Activated naive CD4-positive, alpha-beta T cell treated with Interleukin-2 at 50 U/mL for 16 hours (primary cell): ENCODE measurements at regions not wholly inside any gene's neighbourhood (a gene's known extent, or its start where the extent isn't known, plus 50 kb on each side); places are given as distances from the start of the nearest gene placed in this dataset.
"Not testable (repeated sequence)": the region's sequence is repeated elsewhere in the genome, so short reads cannot be mapped to it uniquely, and the experiment has no call there.

Experiments
- DNase-seq: peaks from one replicate; pipeline ENCODE4 v3.0.0-alpha.2; 2020

DNA sequence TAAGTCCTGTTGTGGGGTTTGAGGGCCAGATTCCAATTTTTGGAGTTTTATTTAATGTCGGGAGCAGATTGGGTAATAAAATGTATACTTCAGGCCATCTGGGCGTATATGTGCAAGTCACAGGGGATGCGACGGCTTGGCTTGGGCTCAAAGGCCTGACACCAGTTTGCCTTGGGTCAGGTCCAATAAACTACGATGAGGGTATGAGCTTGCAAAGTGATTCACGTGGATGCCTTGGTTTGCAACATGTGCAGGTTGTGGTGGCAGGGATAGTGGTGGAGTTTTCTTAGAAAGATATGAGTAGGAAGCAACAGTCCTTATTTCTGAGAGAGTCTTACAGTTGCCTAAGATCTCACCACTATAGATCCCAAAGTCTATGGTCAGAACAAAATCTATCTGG, 157.0 kb upstream of the CDH11 start:
- DNase-seq, result no peak

DNA sequence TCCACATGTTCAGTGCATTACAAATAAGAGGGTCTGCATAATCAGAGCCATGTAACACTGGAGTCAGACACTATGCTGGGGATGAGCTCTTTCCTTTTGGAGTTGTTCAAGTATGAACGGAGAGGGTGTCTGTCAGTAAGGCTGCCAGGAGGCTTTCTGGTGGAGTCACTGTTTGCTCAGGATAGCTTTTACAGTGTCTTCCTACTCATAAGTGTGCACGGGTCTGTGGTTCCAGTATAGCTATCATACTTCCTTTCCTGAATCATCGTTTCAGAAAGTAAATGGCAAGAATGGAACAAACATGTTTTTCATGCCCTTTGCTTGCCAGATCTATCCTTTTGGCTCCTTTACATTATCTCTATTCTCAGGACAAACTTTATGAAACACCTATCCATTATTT, 152.7 kb upstream of the CDH11 start:
- no peak for DNase-seq

DNA sequence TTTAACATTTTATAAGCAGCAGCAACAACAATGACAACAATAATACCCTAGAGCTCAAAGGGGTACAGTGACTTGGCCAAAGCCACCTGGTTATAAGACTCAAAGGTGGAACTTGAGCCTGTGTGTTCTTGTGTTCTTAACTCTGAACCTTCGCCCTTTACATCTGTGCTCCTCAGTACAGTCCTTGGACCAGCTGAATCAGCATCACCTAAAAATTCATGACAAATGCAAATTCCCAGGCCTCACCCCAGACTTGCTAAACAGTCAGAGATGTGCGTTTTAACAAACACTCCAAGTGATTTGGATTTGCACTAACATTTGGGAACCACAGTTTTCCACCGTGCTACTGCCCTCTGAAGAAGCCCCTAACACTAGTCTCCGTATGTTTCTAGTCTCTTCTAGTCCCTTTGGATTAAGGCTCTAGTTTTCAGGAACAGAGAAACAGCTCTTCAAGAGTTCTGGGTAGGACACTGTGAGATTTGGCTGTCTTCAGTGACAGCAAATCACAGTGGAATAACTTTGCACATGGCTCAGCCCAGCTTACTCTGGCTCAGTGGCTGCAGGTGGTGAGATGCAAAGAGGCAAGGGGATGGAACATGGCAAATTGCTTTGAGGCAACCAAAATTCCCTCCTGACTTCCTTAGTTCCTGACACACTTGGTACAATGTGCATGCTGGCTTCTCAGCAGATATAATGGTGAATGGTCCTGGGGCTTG, 151.0 kb upstream of the CDH11 start:
- DNase-seq, result no peak

DNA sequence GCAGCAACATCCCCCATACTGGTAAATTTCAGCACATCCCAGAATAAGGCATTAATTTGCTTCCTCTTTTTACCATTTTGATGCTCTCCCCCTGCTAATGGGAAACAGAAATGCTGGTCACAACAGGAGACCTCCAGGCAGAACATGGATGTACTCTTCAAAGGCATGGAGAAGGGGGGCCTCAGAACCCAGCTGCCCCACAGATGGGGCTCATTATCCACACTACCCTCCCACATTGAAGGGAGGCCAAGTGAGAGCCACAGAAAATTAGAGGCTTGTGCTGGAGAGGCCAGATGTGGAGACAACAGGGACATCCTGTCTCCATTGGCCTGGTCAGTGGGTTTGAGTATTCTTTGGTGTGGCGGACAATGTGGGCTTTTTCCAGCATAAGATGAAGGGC, 150.1 kb upstream of the CDH11 start:
- no peak for DNase-seq

DNA sequence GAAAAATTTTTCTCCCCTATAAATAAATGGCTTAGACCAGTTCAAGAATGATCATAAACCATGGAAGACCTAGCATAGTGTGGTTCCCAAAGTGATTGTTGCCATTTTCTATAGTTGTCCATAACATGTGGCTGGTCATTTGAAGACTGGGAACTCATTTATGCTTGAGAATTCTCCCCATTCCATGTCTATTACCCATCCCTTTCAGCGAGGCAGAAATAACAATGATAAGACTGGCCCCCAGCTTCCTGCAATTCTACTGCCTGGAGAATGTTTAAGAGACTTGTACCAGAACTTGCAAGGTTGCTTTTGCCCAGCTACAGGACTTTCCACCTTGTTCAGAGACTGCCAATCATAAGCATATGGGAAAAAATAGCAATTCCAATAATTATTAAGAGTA, 146.5 kb upstream of the CDH11 start:
- DNase-seq, result no peak

DNA sequence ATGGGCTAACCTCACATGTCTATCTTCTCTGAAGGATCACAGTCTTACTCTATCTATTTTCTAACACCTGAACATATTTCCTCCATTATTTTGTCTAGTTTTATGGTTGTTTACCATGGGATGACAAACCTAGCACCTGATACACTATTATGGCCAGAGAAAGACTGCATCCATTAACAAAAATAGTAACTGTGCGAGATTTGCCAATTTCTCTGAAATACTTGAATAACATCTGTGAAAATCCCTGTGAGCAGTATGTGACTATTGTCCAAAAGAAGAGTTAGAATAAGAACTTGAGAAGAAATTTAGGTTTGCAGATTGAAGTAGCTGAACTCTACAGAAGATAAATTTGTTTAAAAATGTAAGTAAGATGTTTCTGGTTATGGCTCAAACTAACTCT, 142.0 kb upstream of the CDH11 start:
- DNase-seq, result no peak

DNA sequence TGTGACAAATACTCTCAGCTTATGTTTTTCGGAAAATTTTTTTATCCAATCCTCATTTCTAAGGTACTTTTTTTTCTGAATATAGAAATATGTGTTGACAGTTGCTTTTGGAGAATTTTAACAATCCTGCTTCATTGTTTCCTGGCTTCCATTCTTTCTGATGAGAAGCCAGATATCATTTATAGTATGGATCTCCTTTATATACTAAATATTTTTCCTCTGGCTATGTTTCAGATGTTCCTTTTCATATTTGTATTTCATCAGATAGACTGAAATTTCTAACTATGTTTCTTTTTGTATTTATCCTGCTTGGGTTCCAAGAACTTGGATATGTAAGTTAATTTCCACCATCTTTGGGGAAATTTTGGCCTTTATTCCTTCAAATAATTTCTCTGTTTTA, 138.9 kb upstream of the CDH11 start:
- DNase-seq, result no peak

DNA sequence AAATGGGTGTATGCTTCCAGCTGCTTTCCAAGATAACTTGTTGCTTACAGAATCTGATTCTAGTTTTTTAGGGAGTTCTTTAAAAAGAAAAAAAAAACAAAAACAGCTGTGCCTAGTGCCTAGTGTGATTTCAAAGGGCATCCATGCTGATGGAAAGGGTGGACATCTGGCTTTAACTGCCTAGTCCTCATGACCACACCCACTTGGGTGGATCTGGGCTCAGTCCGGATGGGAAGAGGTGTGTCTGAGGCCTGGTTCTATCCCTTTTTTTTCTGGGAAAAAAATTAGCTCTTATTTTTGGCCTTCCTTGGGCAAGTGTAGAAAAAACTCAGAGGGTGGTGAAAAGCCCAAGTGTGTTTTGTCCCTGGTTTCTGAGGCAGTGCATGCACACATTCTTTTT, 132.3 kb upstream of the CDH11 start:
- no peak for DNase-seq

DNA sequence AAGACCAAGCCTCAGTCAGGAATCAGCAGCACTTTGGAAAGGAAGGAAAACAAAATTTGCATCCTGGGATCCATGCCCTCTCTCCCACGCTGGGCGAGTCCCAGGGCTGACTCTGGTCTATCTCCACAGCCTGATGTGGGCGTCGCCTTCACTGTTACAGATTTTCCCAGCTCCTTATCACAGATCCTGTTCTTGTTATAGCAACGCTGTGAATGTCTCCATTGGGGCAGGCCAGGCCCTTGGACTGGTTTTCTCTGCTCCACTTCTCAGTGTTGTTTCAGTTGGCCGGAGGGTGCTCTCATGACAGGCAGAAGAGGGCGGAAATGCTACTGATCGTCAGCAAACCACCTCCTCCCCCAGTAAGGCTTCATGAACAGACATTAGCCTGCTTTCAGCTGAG, 127.9 kb upstream of the CDH11 start:
- DNase-seq, result no peak

DNA sequence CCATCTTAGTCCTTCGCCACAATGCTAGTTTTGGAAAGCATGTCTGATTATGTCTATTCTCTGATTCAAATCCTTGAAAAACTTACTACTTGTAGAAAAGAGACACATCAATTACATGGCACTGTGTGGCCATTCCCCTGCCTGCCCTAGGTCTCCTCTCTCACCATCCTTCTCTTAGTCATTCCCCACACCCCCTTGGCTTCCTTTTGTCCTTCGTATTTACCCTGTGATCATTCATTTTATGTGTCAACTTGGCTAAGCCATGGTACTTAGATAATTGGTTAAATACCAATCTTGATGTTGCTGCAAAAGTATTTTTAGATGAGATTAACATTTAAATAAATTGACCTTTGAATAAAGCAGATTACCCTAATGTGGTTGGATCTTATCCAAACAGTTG, 122.9 kb upstream of the CDH11 start:
- DNase-seq, result no peak

DNA sequence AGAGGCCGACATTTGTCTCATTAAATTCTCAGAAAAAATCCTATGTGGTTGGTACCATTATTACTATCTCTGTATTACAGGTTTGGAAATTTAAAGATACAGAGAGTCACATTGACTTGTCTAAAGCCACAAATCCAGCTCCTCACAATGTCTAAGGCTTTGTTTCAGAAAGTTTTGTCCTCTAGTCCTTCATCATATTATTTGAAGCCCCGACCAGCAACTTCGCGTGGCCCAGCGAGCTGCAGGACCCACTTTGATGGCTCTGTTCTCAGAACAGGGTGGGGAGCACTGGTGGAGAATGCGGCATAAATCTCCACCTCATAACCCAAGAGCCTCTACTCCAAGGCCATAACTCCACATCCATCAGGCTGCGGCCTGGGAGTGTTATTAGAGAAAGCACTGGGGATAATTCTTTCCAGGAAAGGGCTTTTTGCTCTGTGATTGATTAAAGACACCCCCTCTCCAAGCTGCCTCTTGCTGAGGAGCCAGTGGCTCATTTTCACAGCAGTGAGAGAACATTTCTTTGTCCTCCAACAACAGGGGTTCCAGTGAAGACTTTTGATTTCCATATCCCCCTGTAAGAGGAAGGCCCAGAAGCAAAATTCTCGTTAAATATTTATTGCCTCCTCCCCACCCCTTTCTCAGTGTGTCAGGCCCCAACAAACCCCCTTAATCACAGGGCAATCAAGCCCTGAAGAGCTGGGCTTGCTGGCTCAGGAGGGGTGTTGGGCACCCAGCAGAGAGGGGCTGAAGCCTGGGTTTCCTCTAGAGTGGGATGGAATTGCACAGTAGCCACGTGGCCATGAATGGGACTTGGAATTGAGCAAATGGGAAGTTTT, 113.7 kb upstream of the CDH11 start:
- DNase-seq, result no peak

DNA sequence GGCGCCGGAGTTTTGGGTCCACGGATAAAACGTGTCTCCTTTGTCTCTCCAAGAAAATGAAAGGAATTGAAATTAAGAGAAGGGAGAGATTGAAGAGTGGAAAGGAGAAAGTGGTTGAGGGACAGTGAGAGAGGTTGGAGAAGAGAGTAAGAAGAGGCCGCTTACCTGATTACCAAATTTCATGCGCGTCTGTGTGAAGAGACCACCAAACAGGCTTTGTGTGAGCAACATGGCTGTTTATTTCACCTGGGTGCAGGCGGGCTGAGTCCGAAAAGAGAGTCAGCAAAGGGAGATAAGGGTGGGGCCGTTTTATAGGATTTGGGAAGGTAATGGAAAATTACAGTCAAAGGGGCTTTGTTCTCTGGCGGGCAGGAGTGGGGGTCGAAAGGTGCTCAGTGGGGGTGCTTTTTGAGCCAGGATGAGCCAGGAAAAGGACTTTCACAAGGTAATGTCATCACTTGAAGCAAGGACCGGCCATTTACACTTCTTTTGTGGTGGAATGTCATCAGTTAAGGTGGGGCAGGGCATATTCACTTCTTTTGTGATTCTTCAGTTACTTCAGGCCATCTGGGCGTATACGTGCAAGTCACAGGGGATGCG, 113.0 kb upstream of the CDH11 start:
- not testable (repeated sequence) for DNase-seq

DNA sequence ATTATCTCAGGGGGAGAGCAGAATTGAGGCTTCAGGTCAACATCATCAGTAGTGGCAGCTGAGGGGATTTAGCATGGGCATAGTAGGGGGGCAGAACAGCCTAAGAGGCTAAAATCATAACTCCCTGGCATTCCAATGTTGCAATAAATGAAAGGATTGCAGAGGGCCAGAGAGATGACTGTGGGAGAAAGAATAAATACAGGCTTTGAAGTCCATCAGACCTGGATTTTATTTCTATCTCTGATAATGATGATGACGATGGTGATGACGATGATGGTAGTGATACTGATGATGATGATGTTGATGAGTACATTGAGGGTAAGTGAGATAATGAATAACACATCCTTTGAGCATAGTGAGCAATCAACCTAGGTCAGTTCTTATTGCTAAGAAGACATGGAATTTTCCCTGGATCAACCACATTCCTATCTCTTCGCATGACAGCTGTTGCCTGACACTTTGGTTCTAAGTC, 107.4 kb upstream of the CDH11 start:
- DNase-seq, result no peak

DNA sequence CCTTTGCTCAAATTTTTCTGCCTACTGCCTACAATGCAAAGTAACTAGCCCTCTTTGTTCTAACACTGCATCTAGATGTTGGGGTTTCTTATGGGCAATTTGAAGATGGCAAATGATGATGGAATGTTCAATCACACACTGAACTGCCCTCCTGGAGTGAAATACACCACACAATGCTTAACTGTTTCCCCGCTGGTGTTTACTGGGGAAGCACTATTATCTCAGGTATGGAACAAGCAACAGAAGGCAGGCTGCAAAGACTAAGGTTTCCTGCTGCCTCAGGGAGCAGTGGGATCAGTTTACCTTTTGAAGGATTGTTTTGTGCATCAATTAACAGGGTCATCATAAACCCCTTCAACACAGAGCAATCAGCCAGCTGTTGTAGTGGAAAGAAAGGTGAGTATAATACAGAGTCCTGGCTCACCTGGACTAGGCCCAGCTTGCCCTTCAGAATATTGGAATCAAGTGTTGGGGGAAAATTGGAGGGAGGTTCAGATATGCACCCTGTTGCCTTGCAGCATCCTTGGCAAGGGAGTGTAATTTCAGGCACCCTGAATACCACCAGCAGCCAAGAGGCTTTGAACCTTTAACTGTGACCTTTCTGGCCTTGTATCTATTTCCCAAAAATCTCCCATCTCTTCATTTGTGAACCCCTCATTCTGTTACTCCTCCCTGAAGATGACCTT, 105.4 kb upstream of the CDH11 start:
- DNase-seq, result no peak

DNA sequence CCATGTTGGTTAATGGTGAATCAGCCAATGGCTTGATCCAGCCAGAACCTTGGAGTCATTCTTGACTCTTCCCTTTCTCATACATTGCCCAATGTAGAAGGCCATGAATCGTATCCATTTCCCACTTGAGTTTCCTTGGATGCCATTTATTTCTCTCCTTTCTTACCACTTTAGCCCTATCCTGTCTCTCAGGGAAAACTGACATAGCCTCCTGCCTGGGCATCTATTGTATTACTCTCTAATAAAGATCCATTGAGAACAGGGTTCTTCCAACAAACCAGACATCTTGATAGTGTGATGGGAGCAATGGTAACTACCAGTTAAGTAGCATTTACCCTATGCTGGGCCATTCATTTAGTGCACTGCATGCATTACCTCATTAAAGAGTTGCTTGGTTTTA, 104.2 kb upstream of the CDH11 start:
- DNase-seq, result no peak

DNA sequence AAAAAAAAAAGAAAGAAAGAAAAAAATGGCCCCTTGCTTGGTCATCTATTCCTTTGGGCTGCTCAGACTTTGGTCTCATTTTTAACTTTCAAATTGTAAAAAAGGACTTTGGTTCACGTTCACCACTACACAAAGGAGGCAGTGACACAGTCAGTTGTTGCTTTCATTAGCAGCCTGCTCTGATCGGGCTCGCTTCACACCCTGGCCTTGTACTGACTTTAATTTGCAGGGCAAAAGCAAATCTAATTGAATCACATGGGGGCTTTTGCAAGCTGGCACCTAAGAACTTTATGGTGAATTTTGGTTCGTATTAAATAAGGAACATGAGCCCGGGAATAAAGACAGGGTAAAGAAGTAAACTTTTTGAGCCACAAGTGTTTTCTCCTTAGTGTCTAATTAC, 103.6 kb upstream of the CDH11 start:
- no peak for DNase-seq

DNA sequence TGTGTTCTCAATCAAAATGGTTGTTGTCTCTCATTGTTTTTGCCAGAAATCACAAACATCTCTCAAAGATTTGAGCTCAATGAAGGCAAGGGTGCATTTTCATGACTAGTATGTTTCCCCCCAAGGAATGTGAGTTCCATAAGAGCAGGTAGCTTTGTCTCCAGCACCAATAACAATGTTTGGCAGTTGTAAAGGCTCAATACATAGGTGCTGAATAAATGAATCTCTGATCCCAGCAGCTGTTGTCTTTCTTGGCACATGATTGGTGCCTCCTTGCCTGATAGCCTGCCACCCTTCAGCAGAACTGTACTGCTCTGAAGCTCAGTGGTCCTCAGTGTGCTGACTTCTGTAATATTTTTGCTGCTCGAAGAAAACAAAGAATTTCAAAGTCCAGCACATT, 103.1 kb upstream of the CDH11 start:
- DNase-seq, result no peak

DNA sequence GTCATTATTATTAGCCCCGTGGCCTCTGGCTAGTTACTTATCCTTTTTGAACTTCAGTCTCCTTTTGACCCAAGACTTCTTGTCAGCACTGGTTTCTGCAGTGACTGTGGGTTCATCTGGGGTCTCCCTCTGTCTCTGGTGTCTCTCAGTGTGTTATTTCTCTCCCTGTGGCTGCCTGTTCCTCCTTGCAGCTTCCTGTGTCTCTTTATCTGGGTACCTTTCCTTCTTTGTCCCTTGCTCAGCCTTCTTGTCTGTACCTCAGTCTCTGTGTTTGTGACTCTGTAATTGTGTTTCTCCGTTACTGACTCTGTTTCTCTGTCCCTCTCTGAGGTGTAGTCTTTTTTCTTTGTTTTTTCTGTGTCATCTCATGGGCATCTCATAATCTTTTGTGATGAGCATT, 102.6 kb upstream of the CDH11 start:
- DNase-seq, result no peak

DNA sequence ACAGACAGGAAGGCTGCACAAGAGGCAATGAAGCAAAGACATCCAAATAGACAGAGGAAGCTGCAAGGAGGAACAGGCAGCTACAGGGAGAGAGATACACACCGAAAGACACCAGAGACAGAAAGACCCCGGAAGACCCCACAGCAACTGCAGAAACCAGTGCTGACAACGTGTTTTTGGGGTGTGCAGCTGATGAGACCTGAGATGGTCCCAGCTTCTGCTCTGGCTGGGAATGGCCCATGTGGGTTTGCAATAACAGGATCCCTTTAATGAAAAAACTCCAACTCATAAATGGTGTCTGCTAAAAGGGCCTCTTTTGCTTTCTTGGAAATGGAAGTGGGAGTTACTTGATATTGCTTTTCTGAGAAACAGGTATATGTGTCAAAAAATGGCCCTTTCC, 101.5 kb upstream of the CDH11 start:
- no peak for DNase-seq

DNA sequence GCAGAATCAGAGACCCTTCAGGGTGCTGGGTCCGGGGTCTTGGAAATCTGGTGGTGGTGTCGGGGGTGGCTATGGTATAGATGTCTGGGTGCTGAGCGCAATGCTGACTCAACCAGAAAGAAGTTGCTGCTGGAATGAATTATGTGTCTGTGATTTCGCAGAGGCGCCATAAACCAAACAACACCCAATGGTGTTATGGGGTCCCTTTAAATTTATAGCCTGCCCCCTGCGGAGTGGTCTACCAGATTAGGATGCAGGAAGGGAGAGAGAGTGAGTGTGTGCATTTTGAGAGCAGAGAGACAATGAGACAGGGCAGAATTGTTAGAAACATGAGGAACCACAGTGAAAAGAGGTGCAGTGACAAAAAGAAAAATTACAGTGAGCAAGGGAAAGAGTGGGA, 100.7 kb upstream of the CDH11 start:
- DNase-seq, result no peak

DNA sequence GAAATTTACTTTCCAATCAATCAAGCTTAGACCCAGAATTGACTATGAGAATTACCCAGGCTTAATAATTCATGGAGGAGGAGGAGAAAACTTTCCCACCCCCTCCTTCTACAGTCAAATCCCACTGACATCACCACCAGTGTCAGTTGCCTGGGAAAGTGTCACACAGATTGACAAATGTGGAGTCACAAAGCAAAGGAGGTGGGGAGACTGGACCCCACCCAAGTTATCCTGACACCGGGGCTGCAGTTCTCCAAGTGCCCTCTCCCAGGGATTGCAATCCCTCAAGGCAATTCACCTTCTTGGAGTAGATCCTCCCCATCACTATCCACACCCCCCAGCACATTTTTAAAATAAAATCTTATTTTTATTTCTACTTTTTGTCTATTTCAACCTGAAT, 100.2 kb upstream of the CDH11 start:
- DNase-seq, result no peak

DNA sequence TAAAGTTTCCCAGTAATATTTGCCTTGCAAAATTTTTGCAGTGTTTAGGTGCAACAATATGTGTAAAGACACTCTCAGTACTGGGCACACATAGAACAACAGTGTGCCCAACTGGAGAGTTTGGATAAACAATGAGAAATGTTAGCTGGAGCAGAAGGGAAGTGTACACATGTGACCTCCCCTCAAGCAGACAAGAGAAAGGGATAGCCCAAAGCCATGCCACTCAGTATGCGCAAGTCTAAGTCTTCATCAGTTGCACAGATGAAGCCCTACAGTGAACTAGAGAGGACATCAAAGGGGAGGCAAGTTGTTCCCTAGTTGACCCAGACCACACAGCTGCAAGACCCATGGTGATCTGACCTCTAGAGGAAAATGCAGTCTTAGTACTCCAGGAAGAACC, 97.9 kb upstream of the CDH11 start:
- no peak for DNase-seq

DNA sequence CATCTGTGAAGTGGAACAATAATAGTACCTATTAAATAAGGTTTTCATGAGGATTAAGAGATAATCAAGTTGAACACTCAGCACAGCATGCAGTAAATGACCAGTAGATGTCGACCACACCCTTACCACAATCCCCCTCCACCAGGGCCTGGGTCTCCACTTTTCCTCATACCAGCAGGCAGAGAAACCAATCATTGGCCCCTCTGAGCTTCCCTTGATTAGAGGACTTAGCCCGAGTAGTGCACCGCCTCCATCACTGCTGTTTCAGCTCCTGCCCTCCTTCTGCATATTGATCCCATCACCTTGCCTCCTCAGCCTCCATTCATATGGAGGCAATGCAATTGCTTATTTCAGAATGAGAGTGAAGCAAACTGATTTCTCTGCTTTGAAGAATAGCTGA, 96.5 kb upstream of the CDH11 start:
- DNase-seq, result no peak
